ENCODE measurements at regions not wholly inside any gene's neighbourhood (a gene's known extent, or its start where the extent isn't known, plus 50 kb on each side); places are given as distances from the start of the nearest gene placed in this dataset.

- FAIRE-seq (no peak), DNase-seq (ENCODE audit: low read depth, low spot score) (no peak)
- H4K20me1 ChIP-seq (replicated peaks; ENCODE audit: control insufficient read depth, extremely low read depth, insufficient read depth, low read length) = no peaks in the 10 kb centered on the region
- dilution Hi-C loops (cut with MboI; ENCODE audit: extremely low pct_ligation_motif_present, low sequenced_read_pairs) (no loop called here), intact Hi-C loops (cut with micrococcal nuclease) (loop anchor here (2.0 kb wide), 1 partner anchor 33 kb away; no protein-coding TSS in a partner anchor)
- H2AFZ ChIP-seq (ENCODE audit: low read depth, low read length) = no peak overlapping the region
- no peak overlapping the region for H3K27ac ChIP-seq (ENCODE audit: insufficient read depth, low read depth, low read length)
- H3K4me3 ChIP-seq (replicated peaks in 1 of 3; ENCODE audit: insufficient read depth in 1 of 3, low read depth in 1 of 3, low read length in 3 of 3) = no peak overlapping the region
- H3K4me1 ChIP-seq (ENCODE audit: control insufficient read depth, extremely low read depth, insufficient read depth, low read length) = no peaks in the 10 kb centered on the region
- no peaks in the 10 kb centered on the region for H3K79me2 ChIP-seq (ENCODE audit: control insufficient read depth, insufficient read depth, low read length)
- H3K27me3 ChIP-seq (ENCODE audit: control insufficient read depth in 2 of 2, insufficient read depth in 2 of 2, low read length in 2 of 2) = no peaks in the 10 kb centered on the region
- H3K9me3 ChIP-seq (replicated peaks; ENCODE audit: control insufficient read depth, insufficient read depth, low read length) = no peaks in the 10 kb centered on the region
- ChIA-PET POLR2A (no interaction called here), CTCF (interaction anchor here (1.0 to 1.2 kb wide), 2 partner anchors 14 to 33 kb away, joined by 4 read pairs; no protein-coding TSS in a partner anchor)
- H3K4me2 ChIP-seq (ENCODE audit: insufficient read depth, low read length) = no peak overlapping the region
- no peak for TF ChIP-seq FOS (IDR thresholded peaks at IDR 0.05; ENCODE audit: borderline replicate concordance, insufficient read depth, low read length)
- TF ChIP-seq GATA2 (IDR thresholded peaks at IDR 0.05; ENCODE audit: insufficient read depth, insufficient read length, low read depth, low read length) = no peak
- no peak for TF ChIP-seq MAX (IDR thresholded peaks at IDR 0.05; ENCODE audit: insufficient read depth, insufficient read length)
- no peak for TF ChIP-seq MYC (IDR thresholded peaks at IDR 0.05; ENCODE audit: low read depth, low read length)
- no peak for TF ChIP-seq EZH2 (IDR thresholded peaks at IDR 0.05; ENCODE audit: borderline replicate concordance, low read depth, low read length, severe bottlenecking)
- no peak for TF ChIP-seq CTCF (IDR thresholded peaks at IDR 0.05; ENCODE audit: extremely low read depth in 1 of 2, insufficient read depth in 1 of 2, low read depth in 1 of 2, low read length in 2 of 2)
- no peak for TF ChIP-seq JUN (IDR thresholded peaks at IDR 0.05; ENCODE audit: borderline replicate concordance, insufficient read depth, insufficient read length, low read depth)
- no peak for TF ChIP-seq POLR2A (IDR thresholded peaks at IDR 0.05; ENCODE audit: low read depth, low read length)
- no peak for TF ChIP-seq POLR2AphosphoS5 (IDR thresholded peaks at IDR 0.05; ENCODE audit: insufficient read depth, low read depth, low read length)
- no TSS peak for BruUV-seq (replicated peaks)
- no peaks in the 10 kb centered on the region for H3K36me3 ChIP-seq (ENCODE audit: control insufficient read depth in 2 of 2, extremely low read depth in 1 of 2, insufficient read depth in 2 of 2, low read length in 2 of 2)
- H3K9me1 ChIP-seq (replicated peaks; ENCODE audit: control insufficient read depth, extremely low read depth, insufficient read depth, low read length) = no peaks in the 10 kb centered on the region
- no peak overlapping the region for H3K9ac ChIP-seq (replicated peaks; ENCODE audit: extremely low read depth, insufficient read depth, low read length)
These were observed 374.6 kb upstream of the TBL1XR1 start for GRCh38 chr3:177571944-177572315.
